A673 (cell line): ENCODE measurements at regions not wholly inside any gene's neighbourhood (a gene's known extent, or its start where the extent isn't known, plus 50 kb on each side); places are given as distances from the start of the nearest gene placed in this dataset.

Source experiments
- BruUV-seq: library from RNA; stranded (reverse); fragments of 400-500 nt; replicated peaks from 2 replicates; lab custom pipeline; 2021; lab: Mats Ljungman, UMichigan
- CTCF ChIA-PET: fragments of 300-600 bp; sonication (Branson Sonifier 250); formaldehyde crosslinking; loops from one replicate; lab custom pipeline; 2022; ENCODE audit warnings: antibody characterized with exemption; lab: Charles Lee
- POLR2A ChIA-PET: fragments of 300-600 bp; sonication (Branson Sonifier 250); formaldehyde crosslinking; loops from one replicate; lab custom pipeline; 2022; ENCODE audit warnings: antibody characterized with exemption; ENCODE audit not compliant: low non-redundant PET; lab: Charles Lee
- DNase-seq: peaks from one replicate; pipeline ENCODE4 v3.0.0-alpha.2; 2015; ENCODE audit warnings: low spot score
- H3K27ac ChIP-seq: fragments of 200-600 bp; sonication (generic); 2 replicates; pipeline ENCODE4 v1.5.1; 2016; ENCODE audit warnings: mixed run types, low read depth, mild to moderate bottlenecking, mixed read lengths, antibody characterized with exemption, low read length; ENCODE audit not compliant: poor library complexity, severe bottlenecking
- H3K27me3 ChIP-seq: fragments of 200-600 bp; sonication (generic); replicated peaks from 2 replicates; pipeline ENCODE4 v1.6.1; 2017; ENCODE audit warnings: mixed run types, low read depth, mild to moderate bottlenecking, mixed read lengths, antibody characterized with exemption, low read length; ENCODE audit not compliant: insufficient read depth, poor library complexity
- H3K36me3 ChIP-seq: fragments of 200-600 bp; sonication (generic); 2 replicates; pipeline ENCODE4 v1.6.1; 2016; ENCODE audit warnings: mixed run types, mild to moderate bottlenecking, mixed read lengths, antibody characterized with exemption, low read length; ENCODE audit not compliant: insufficient read depth, poor library complexity, severe bottlenecking
- H3K4me1 ChIP-seq: fragments of 200-600 bp; sonication (generic); 2 replicates; pipeline ENCODE4 v1.6.1; 2017; ENCODE audit warnings: mixed run types, mild to moderate bottlenecking, mixed read lengths, antibody characterized with exemption, low read length; ENCODE audit not compliant: insufficient read depth, poor library complexity, severe bottlenecking
- H3K4me3 ChIP-seq: fragments of 200-600 bp; sonication (generic); 2 replicates; pipeline ENCODE4 v1.5.1; 2016; ENCODE audit warnings: low read depth, mixed run types, mild to moderate bottlenecking, mixed read lengths, low read length; ENCODE audit not compliant: poor library complexity, severe bottlenecking
- H3K9me3 ChIP-seq: fragments of 200-600 bp; sonication (generic); 2 replicates; pipeline ENCODE4 v1.6.1; 2016; ENCODE audit warnings: mixed run types, low read depth, mild to moderate bottlenecking, mixed read lengths, antibody characterized with exemption, low read length; ENCODE audit not compliant: poor library complexity, severe bottlenecking
- CTCF ChIP-seq: fragments of 300-800, 200-600 bp; sonication (generic); conservative IDR thresholded peaks from 2 replicates; pipeline ENCODE4 v1.5.1; 2017; ENCODE audit warnings: low read depth, mild to moderate bottlenecking, antibody characterized with exemption, low read length, moderate library complexity, mixed read lengths
- EZH2 ChIP-seq: fragments of 200-600 bp; sonication (generic); IDR thresholded peaks from 2 replicates; pipeline ENCODE4 v1.6.1; 2017; ENCODE audit warnings: borderline replicate concordance, low read depth, mild to moderate bottlenecking, mixed read lengths, antibody characterized with exemption, low read length; ENCODE audit not compliant: poor library complexity, severe bottlenecking
- intact Hi-C: fragments of 100-400 bp; cut with micrococcal nuclease; formaldehyde crosslinking; loops from one replicate; pipeline ENCODE4 v1.10.0; 2022; ENCODE audit not compliant: unreplicated experiment

GRCh38 chr7:45407730-45408408 is 166.3 kb upstream of the ADCY1 start:
- Histone ChIP-seq H3K4me3 (no peak overlapping the region), H3K36me3 (no peaks in the 10 kb centered on the region), H3K9me3 (no peaks in the 10 kb centered on the region), H3K27me3 (peaks cover 4% of the 10 kb centered on the region), H3K4me1 (no peaks in the 10 kb centered on the region), H3K27ac (no peak overlapping the region)
- CTCF ChIA-PET = no interaction called here
- no peak for TF ChIP-seq EZH2
- TF ChIP-seq CTCF = no peak
- DNase-seq = no peak
- intact Hi-C loops = no loop called here
- POLR2A ChIA-PET = no interaction called here
- no TSS peak for BruUV-seq

- ChIA-PET CTCF (no interaction called here), POLR2A (no interaction called here)
- H3K4me1 ChIP-seq = no peaks in the 10 kb centered on the region
- H3K4me3 ChIP-seq = no peak overlapping the region
- H3K9me3 ChIP-seq = no peaks in the 10 kb centered on the region
- no peak overlapping the region for H3K27ac ChIP-seq
- H3K27me3 ChIP-seq = peaks cover 4% of the 10 kb centered on the region
- H3K36me3 ChIP-seq = no peaks in the 10 kb centered on the region
- no peak for TF ChIP-seq EZH2
- no peak for TF ChIP-seq CTCF
- DNase-seq = no peak
- intact Hi-C loops = no loop called here
- no TSS peak for BruUV-seq
These were observed 165.8 kb upstream of the ADCY1 start for GRCh38 chr7:45408409-45408737.

GRCh38 chr7:45410893-45411292 is 163.3 kb upstream of the ADCY1 start:
- Histone ChIP-seq H3K36me3 (no peaks in the 10 kb centered on the region), H3K4me3 (no peak overlapping the region), H3K27ac (no peak overlapping the region), H3K27me3 (peaks cover 11% of the 10 kb centered on the region), H3K4me1 (no peaks in the 10 kb centered on the region), H3K9me3 (no peaks in the 10 kb centered on the region)
- ChIA-PET POLR2A (no interaction called here), CTCF (no interaction called here)
- intact Hi-C loops = no loop called here
- no TSS peak for BruUV-seq
- no peak for DNase-seq
- TF ChIP-seq EZH2 (no peak), CTCF (no peak)
